SK-N-SH (cell line): ENCODE measurements at regions not wholly inside any gene's neighbourhood (a gene's known extent, or its start where the extent isn't known, plus 50 kb on each side); places are given as distances from the start of the nearest gene placed in this dataset.

Experiments
- CTCF ChIA-PET: fragments of 300-600, 350-600 bp; formaldehyde crosslinking; extraction: SDS; loops from one replicate; lab custom pipeline; 2021; lab: Yijun Ruan, JAX
- POLR2A ChIA-PET: fragments of 350-600 bp; sonication (Branson Sonifier 250); formaldehyde crosslinking; extraction: SDS; loops from one replicate; lab custom pipeline; 2020; ENCODE audit warnings: antibody characterized with exemption, inconsistent platforms; lab: Yijun Ruan, JAX
- DNase-seq: peaks from one replicate; pipeline ENCODE4 v3.0.0; 2012
- H2AFZ ChIP-seq: fragments of 200-600 bp; sonication (generic); 2 replicates; pipeline ENCODE4 v1.8.1; 2016; ENCODE audit warnings: antibody characterized with exemption, mild to moderate bottlenecking, low read depth
- H3F3A ChIP-seq: fragments of 200-600 bp; sonication (generic); replicated peaks from 2 replicates; pipeline ENCODE3; 2016; ENCODE audit warnings: antibody characterized with exemption, mild to moderate bottlenecking; ENCODE audit not compliant: insufficient read depth
- H3K27ac ChIP-seq, 2 experiments: fragments of 200-500 bp in 1 of 2; fragments of 200-600 bp in 1 of 2; sonication (Bioruptor generic) in 1 of 2; sonication (generic), shearing (Covaris generic) in 1 of 2; 2 replicates each; pipeline versions ENCODE4 v1.5.1 to v1.6.1; 2014 to 2016; ENCODE audit warnings: low read depth in 2 of 2, inconsistent platforms in 1 of 2, low read length in 1 of 2, mild to moderate bottlenecking in 1 of 2, mixed read lengths in 1 of 2
- H3K27me3 ChIP-seq: fragments of 200-600 bp; sonication (generic), shearing (Covaris generic); 2 replicates; pipeline ENCODE4 v1.6.1; 2016; ENCODE audit warnings: mixed run types; ENCODE audit not compliant: insufficient read depth
- H3K36me3 ChIP-seq, 2 experiments: fragments of 200-500 bp in 1 of 2; fragments of 200-600 bp in 1 of 2; sonication (Bioruptor generic) in 1 of 2; sonication (generic) in 1 of 2; replicated peaks in 1 of 2; 2 replicates each; pipeline versions ENCODE3 to v1.5.1; 2014 to 2016; ENCODE audit warnings: low read length in 1 of 2, mild to moderate bottlenecking in 1 of 2; ENCODE audit not compliant: insufficient read depth in 2 of 2, control insufficient read depth in 1 of 2
- H3K4me1 ChIP-seq, 2 experiments: fragments of 200-500 bp in 1 of 2; fragments of 200-600 bp in 1 of 2; sonication (Bioruptor generic) in 1 of 2; sonication (generic), shearing (Covaris generic) in 1 of 2; 2 replicates each; pipeline versions ENCODE4 v1.5.1 to v1.6.1; 2014 to 2016; ENCODE audit warnings: low read depth in 1 of 2, low read length in 1 of 2, mixed run types in 1 of 2; ENCODE audit not compliant: insufficient read depth in 2 of 2, control insufficient read depth in 1 of 2
- H3K4me2 ChIP-seq: fragments of 200-600 bp; sonication (generic), shearing (Covaris generic); 2 replicates; pipeline ENCODE4 v1.6.1; 2017; ENCODE audit warnings: mixed run types
- H3K4me3 ChIP-seq, 2 experiments: fragments of 200-500 bp in 1 of 2; fragments of 200-600 bp in 1 of 2; sonication (Bioruptor generic) in 1 of 2; sonication (generic), shearing (Covaris generic) in 1 of 2; 2 replicates each; pipeline versions ENCODE4 v1.5.1 to v1.8.1; 2014 to 2016; ENCODE audit warnings: low read depth in 2 of 2, inconsistent platforms in 1 of 2, low read length in 1 of 2, mild to moderate bottlenecking in 1 of 2, mixed read lengths in 1 of 2, moderate library complexity in 1 of 2
- H3K79me2 ChIP-seq: fragments of 200-600 bp; sonication (generic); 2 replicates; pipeline ENCODE4 v1.8.1; 2017; ENCODE audit warnings: mild to moderate bottlenecking; ENCODE audit not compliant: insufficient read depth
- H3K9ac ChIP-seq: fragments of 200-600 bp; sonication (generic); 2 replicates; pipeline ENCODE4 v1.6.1; 2017; ENCODE audit warnings: mixed run types
- H3K9me2 ChIP-seq: fragments of 200-600 bp; sonication (generic); 2 replicates; pipeline ENCODE4 v1.6.1; 2017; ENCODE audit warnings: mixed run types
- H3K9me3 ChIP-seq: fragments of 200-600 bp; sonication (generic); 2 replicates; pipeline ENCODE4 v1.6.1; 2017; ENCODE audit warnings: mixed run types, mild to moderate bottlenecking, moderate library complexity
- H4K20me1 ChIP-seq: fragments of 200-600 bp; sonication (generic); 2 replicates; pipeline ENCODE4 v1.6.1; 2017; ENCODE audit warnings: mild to moderate bottlenecking, mixed run types; ENCODE audit not compliant: insufficient read depth
- CHD2 ChIP-seq: fragments of 150-350 bp; IDR thresholded peaks from 2 replicates; pipeline ENCODE4 v1.6.1; 2018; ENCODE audit warnings: low read length; ENCODE audit not compliant: partially characterized antibody
- ELF1 ChIP-seq: IDR thresholded peaks from 2 replicates; pipeline ENCODE4 v1.4.0; 2012
- EP300 ChIP-seq, 2 experiments: IDR thresholded peaks; 2 replicates each; pipeline versions ENCODE4 v1.4.0 to v1.6.1; 2012; ENCODE audit warnings: borderline replicate concordance in 1 of 2, low read depth in 1 of 2, low read length in 1 of 2
- EZH2phosphoT487 ChIP-seq: fragments of 200-600 bp; sonication (generic); IDR thresholded peaks from 2 replicates; pipeline ENCODE4 v1.6.1; 2017; ENCODE audit warnings: low read depth, mixed run types, mild to moderate bottlenecking, antibody characterized with exemption, moderate library complexity, borderline replicate concordance
- FOSL2 ChIP-seq: IDR thresholded peaks from 2 replicates; pipeline ENCODE4 v1.4.0; 2012; ENCODE audit warnings: low read depth, mild to moderate bottlenecking, moderate library complexity, borderline replicate concordance
- FOXM1 ChIP-seq: IDR thresholded peaks from 2 replicates; pipeline ENCODE4 v1.4.0; 2012; ENCODE audit warnings: low read depth, mild to moderate bottlenecking
- GABPA ChIP-seq: IDR thresholded peaks from 2 replicates; pipeline ENCODE4 v1.4.0; 2012; ENCODE audit warnings: low read depth, mild to moderate bottlenecking
- GATA2 ChIP-seq: sonication (generic); formaldehyde crosslinking; IDR thresholded peaks from 2 replicates; pipeline ENCODE4 v1.5.0; 2020; ENCODE audit warnings: mild to moderate bottlenecking, missing genetic modification reagents
- MXI1 ChIP-seq: IDR thresholded peaks from 2 replicates; pipeline ENCODE4 v1.6.1; 2012; ENCODE audit warnings: mild to moderate bottlenecking, low read depth, low read length, improper control_type of control experiment
- NRF1 ChIP-seq: IDR thresholded peaks from 2 replicates; pipeline ENCODE4 v1.6.1; 2012; ENCODE audit warnings: low read depth, mild to moderate bottlenecking, low read length
- PBX3 ChIP-seq: IDR thresholded peaks from 2 replicates; pipeline ENCODE4; 2012
- POLR2AphosphoS5 ChIP-seq: IDR thresholded peaks from 2 replicates; pipeline ENCODE4 v1.6.1; 2012; ENCODE audit warnings: low read depth, low read length
- RCOR1 ChIP-seq: fragments of 150-350 bp; IDR thresholded peaks from 2 replicates; pipeline ENCODE4 v1.6.1; 2017; ENCODE audit warnings: antibody characterized with exemption, low read length
- SMC3 ChIP-seq: IDR thresholded peaks from 2 replicates; pipeline ENCODE4 v1.6.1; 2012; ENCODE audit warnings: low read depth, low read length, improper control_type of control experiment
- TAF1 ChIP-seq: IDR thresholded peaks from 2 replicates; pipeline ENCODE4 v1.6.1; 2012; ENCODE audit warnings: low read depth, mild to moderate bottlenecking, low read length, moderate library complexity, borderline replicate concordance
- TCF12 ChIP-seq: IDR thresholded peaks from 2 replicates; pipeline ENCODE4 v1.4.0; 2012
- TEAD4 ChIP-seq: IDR thresholded peaks from 2 replicates; pipeline ENCODE4 v1.4.0; 2012; ENCODE audit warnings: mild to moderate bottlenecking, borderline replicate concordance; ENCODE audit not compliant: insufficient read depth
- WGBS: methylation state at CpG from one replicate; pipeline ENCODE4 v1.1.6; 2017; ENCODE audit warnings: low lambda C conversion rate; 5-methylcytosine and 5-hydroxymethylcytosine counted together
- TF ChIP-seq, protein P1 (sequence below): fragments of 150-350 bp; IDR thresholded peaks from 2 replicates; pipeline ENCODE4 v1.6.1; 2017; ENCODE audit warnings: antibody characterized with exemption, low read length, low read depth, borderline replicate concordance
- TF ChIP-seq, protein P2 (sequence below): IDR thresholded peaks from 2 replicates; pipeline ENCODE4 v1.4.0; 2012; ENCODE audit warnings: low read depth, borderline replicate concordance

DNA sequence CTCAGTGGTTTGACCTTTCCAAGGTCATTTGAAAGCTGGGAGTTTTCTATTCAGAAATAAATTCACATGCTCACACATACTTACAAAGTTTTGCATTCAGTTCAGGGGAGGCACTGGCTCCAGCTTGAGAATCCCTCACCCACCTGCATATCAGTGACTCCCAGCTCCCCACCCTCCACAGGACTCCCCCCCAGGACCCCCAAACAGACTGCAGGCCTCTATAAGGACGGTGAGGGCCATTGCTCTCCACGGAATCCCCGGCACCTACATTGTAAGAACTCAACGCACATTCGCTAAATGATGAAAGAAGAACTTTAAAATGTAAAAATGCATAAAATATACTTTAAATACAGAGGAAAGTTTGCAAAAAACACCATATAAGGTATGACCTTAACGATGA lies 97.2 kb upstream of the TEX51 start:
- Histone ChIP-seq H2AFZ (no peak overlapping the region), H3K27me3 (no peaks in the 10 kb centered on the region)
- WGBS: 47% methylated on average over 6 of the region's 6 CpGs
- TF ChIP-seq TAF1 (no peak), EP300 (IDR thresholded peaks at IDR 0.05; ENCODE audit: borderline replicate concordance in 1 of 2, low read depth in 1 of 2, low read length in 1 of 2) (no peak), FOSL2 (no peak), ELF1 (no peak), FOXM1 (no peak), PBX3 (no peak), POLR2AphosphoS5 (no peak), SMC3 (no peak), CHD2 (no peak), TCF12 (no peak), RCOR1 (no peak), NRF1 (no peak), TEAD4 (no peak), MXI1 (no peak), GABPA (no peak), EZH2phosphoT487 (no peak), GATA2 (CRISPR knock-in tag) (no peak)
- TF ChIP-seq, protein P1, sequence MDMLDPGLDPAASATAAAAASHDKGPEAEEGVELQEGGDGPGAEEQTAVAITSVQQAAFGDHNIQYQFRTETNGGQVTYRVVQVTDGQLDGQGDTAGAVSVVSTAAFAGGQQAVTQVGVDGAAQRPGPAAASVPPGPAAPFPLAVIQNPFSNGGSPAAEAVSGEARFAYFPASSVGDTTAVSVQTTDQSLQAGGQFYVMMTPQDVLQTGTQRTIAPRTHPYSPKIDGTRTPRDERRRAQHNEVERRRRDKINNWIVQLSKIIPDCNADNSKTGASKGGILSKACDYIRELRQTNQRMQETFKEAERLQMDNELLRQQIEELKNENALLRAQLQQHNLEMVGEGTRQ: no peak
- TF ChIP-seq, protein P2, sequence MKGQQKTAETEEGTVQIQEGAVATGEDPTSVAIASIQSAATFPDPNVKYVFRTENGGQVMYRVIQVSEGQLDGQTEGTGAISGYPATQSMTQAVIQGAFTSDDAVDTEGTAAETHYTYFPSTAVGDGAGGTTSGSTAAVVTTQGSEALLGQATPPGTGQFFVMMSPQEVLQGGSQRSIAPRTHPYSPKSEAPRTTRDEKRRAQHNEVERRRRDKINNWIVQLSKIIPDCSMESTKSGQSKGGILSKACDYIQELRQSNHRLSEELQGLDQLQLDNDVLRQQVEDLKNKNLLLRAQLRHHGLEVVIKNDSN: no peak
- TF ChIP-seq, all 33 proteins: peak for 0
- Histone ChIP-seq H3F3A (no peaks in the 10 kb centered on the region), H3K36me3 (no peaks in the 10 kb centered on the region), H3K4me2 (no peak overlapping the region), H3K9me3 (no peaks in the 10 kb centered on the region), H3K4me1 (no peaks in the 10 kb centered on the region; a peak in 1 of 4 replicates), H3K27ac (no peak overlapping the region), H3K9me2 (no peaks in the 10 kb centered on the region), H3K79me2 (no peaks in the 10 kb centered on the region), H4K20me1 (no peaks in the 10 kb centered on the region), H3K4me3 (no peak overlapping the region), H3K9ac (no peak overlapping the region)
- no peak for DNase-seq
- POLR2A ChIA-PET: no interaction called here
- CTCF ChIA-PET: interaction anchor here (2.8 kb wide), 1 partner anchor 170 kb away, joined by 14 read pairs; no protein-coding TSS in a partner anchor
